HG03342 (cell line): ENCODE measurements at regions not wholly inside any gene's neighbourhood (a gene's known extent, or its start where the extent isn't known, plus 50 kb on each side); places are given as distances from the start of the nearest gene placed in this dataset.

Source experiments
- ATAC-seq: cut with Tn5 transposase; IDR thresholded peaks from one replicate; pipeline ENCODE4 v1.9.1; 2021; ENCODE audit warnings: mild to moderate bottlenecking, moderate library complexity; ENCODE audit not compliant: unreplicated experiment

GRCh38 chr17:77657839-77658238 lies 300.7 kb upstream of the TNRC6C start:
- no peak for ATAC-seq

GRCh38 chr17:77660524-77660923 lies 298.0 kb upstream of the TNRC6C start:
- no peak for ATAC-seq

GRCh38 chr17:77662833-77663232 lies 295.7 kb upstream of the TNRC6C start:
- no peak for ATAC-seq

- no peak for ATAC-seq
Measured at GRCh38 chr17:77664097-77664729, 294.3 kb upstream of the TNRC6C start.

- no peak for ATAC-seq
Measured at GRCh38 chr17:77665833-77666232, 292.7 kb upstream of the TNRC6C start.

GRCh38 chr17:77666462-77666861 lies 292.0 kb upstream of the TNRC6C start:
- no peak for ATAC-seq

GRCh38 chr17:77666881-77667395 lies 291.6 kb upstream of the TNRC6C start:
- ATAC-seq = no peak

GRCh38 chr17:77667478-77667877 lies 291.0 kb upstream of the TNRC6C start:
- no peak for ATAC-seq

GRCh38 chr17:77668518-77668917 lies 290.0 kb upstream of the TNRC6C start:
- ATAC-seq = no peak

- no peak for ATAC-seq
Measured at GRCh38 chr17:77670173-77670572, 288.3 kb upstream of the TNRC6C start.

- no peak for ATAC-seq
Measured at GRCh38 chr17:77674358-77674757, 284.1 kb upstream of the TNRC6C start.

GRCh38 chr17:77675411-77675810 lies 283.1 kb upstream of the TNRC6C start:
- no peak for ATAC-seq

- no peak for ATAC-seq
Measured at GRCh38 chr17:77675816-77676215, 282.7 kb upstream of the TNRC6C start.

GRCh38 chr17:77676237-77676661 lies 282.3 kb upstream of the TNRC6C start:
- ATAC-seq = no peak

GRCh38 chr17:77677211-77677610 lies 281.3 kb upstream of the TNRC6C start:
- ATAC-seq = no peak

GRCh38 chr17:77677630-77678029 lies 280.9 kb upstream of the TNRC6C start:
- ATAC-seq = no peak

GRCh38 chr17:77679589-77679988 lies 278.9 kb upstream of the TNRC6C start:
- no peak for ATAC-seq

GRCh38 chr17:77681861-77682260 lies 276.6 kb upstream of the TNRC6C start:
- no peak for ATAC-seq

- no peak for ATAC-seq
Measured at GRCh38 chr17:77684803-77685798, 273.4 kb upstream of the TNRC6C start.

- no peak for ATAC-seq
Measured at GRCh38 chr17:77685881-77686486, 272.5 kb upstream of the TNRC6C start.

GRCh38 chr17:77686903-77687302 lies 271.6 kb upstream of the TNRC6C start:
- ATAC-seq = no peak
